ENCODE measurements at regions not wholly inside any gene's neighbourhood (a gene's known extent, or its start where the extent isn't known, plus 50 kb on each side); places are given as distances from the start of the nearest gene placed in this dataset.

DNA sequence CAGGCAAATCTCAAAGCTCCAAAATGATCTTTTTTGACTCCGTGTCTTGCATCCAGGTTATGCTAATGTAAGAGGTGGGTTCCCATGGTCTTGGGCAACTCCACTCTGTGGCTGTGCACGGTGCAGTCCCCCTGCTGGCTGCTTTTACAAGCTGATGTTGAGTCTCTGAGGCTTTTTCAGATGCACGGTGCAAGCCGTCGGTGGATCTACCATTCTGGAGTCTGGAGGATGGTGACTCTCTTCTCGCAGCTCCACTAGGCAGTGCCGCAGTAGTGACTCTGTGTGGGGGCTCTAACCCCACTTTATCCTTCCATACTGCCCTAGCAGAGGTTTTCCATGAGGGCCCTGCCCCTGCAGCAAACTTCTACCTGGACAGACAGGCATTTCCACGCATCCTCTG, 266.8 kb upstream of the GPC6 start:
- DNase-seq (ENCODE audit: low read depth, low spot score): no peak
- Histone ChIP-seq H3K4me3 (ENCODE audit: insufficient read length, low read depth) (no peak overlapping the region), H3K9ac (ENCODE audit: insufficient read length, low read depth) (no peak overlapping the region), H3K27me3 (ENCODE audit: insufficient read depth, insufficient read length) (no peaks in the 10 kb centered on the region), H3K36me3 (ENCODE audit: insufficient read depth, insufficient read length, low read length) (no peaks in the 10 kb centered on the region), H3K4me1 (ENCODE audit: insufficient read depth, insufficient read length) (no peaks in the 10 kb centered on the region), H3K9me3 (ENCODE audit: insufficient read depth, low read length) (peaks cover 16% of the 10 kb centered on the region; the same call in 1 of the 2 replicates)
- TF ChIP-seq ZNF274 (IDR thresholded peaks at IDR 0.05; ENCODE audit: low read depth, low read length) (no peak), SUZ12 (IDR thresholded peaks at IDR 0.05; ENCODE audit: extremely low read depth, insufficient read depth, insufficient read length) (no peak)

DNA sequence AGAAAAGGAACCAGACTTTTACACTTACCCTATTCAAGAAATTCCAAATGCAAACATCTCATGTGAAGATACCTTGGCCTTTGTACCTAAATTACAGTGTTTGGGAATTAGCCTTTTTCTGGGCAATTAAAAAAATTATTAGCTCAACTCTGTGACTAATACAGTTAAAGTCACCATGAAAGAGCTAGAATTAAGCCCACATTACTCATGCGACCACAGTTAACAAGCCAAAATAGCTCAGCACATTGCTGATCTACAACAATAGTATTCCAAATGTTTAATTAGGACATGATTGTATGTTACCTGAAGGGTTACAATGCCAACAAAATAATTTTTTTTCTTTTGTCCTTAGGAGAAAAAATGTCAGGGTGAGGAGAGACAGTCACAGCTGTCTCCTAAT, 263.6 kb upstream of the GPC6 start:
- Histone ChIP-seq H3K4me1 (ENCODE audit: insufficient read depth, insufficient read length) (no peaks in the 10 kb centered on the region), H3K36me3 (ENCODE audit: insufficient read depth, insufficient read length, low read length) (no peaks in the 10 kb centered on the region), H3K9me3 (ENCODE audit: insufficient read depth, low read length) (peaks cover 16% of the 10 kb centered on the region; the same call in 1 of the 2 replicates), H3K9ac (ENCODE audit: insufficient read length, low read depth) (no peak overlapping the region), H3K27me3 (ENCODE audit: insufficient read depth, insufficient read length) (no peaks in the 10 kb centered on the region), H3K4me3 (ENCODE audit: insufficient read length, low read depth) (no peak overlapping the region)
- no peak for DNase-seq (ENCODE audit: low read depth, low spot score)
- TF ChIP-seq YY1 (IDR thresholded peaks at IDR 0.05; ENCODE audit: insufficient read depth, insufficient read length) (no peak), SUZ12 (IDR thresholded peaks at IDR 0.05; ENCODE audit: extremely low read depth, insufficient read depth, insufficient read length) (no peak), ZNF274 (IDR thresholded peaks at IDR 0.05; ENCODE audit: low read depth, low read length) (no peak)

DNA sequence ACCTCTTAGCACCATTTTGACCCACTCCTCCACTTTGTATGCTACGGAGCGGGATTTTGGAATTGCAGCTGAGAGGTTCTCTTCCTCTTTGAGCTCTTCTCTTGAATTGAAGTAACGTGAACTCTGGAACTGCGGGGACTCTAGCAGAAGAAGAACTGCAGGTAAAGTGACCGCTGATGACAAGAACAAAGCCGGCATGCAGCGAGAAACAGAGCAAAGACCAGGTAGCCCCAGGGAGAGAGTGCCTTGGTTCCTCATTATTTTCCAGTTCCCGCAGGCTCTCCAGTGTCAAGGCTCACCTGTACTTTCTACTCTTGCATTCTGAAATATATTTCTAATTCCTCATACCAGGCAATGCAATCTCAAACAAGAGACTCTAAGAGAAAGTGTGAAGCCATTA, 260.3 kb upstream of the GPC6 start:
- no peaks in the 10 kb centered on the region for H3K9me3 ChIP-seq (ENCODE audit: insufficient read depth, low read length)
- H3K27me3 ChIP-seq (ENCODE audit: insufficient read depth, insufficient read length): no peaks in the 10 kb centered on the region
- no peaks in the 10 kb centered on the region for H3K4me1 ChIP-seq (ENCODE audit: insufficient read depth, insufficient read length)
- no peak overlapping the region for H3K9ac ChIP-seq (ENCODE audit: insufficient read length, low read depth)
- H3K36me3 ChIP-seq (ENCODE audit: insufficient read depth, insufficient read length, low read length): no peaks in the 10 kb centered on the region
- no peak overlapping the region for H3K4me3 ChIP-seq (ENCODE audit: insufficient read length, low read depth)
- TF ChIP-seq SUZ12 (IDR thresholded peaks at IDR 0.05; ENCODE audit: extremely low read depth, insufficient read depth, insufficient read length) (no peak), YY1 (IDR thresholded peaks at IDR 0.05; ENCODE audit: insufficient read depth, insufficient read length) (no peak), ZNF274 (IDR thresholded peaks at IDR 0.05; ENCODE audit: low read depth, low read length) (no peak)
- no peak for DNase-seq (ENCODE audit: low read depth, low spot score)

DNA sequence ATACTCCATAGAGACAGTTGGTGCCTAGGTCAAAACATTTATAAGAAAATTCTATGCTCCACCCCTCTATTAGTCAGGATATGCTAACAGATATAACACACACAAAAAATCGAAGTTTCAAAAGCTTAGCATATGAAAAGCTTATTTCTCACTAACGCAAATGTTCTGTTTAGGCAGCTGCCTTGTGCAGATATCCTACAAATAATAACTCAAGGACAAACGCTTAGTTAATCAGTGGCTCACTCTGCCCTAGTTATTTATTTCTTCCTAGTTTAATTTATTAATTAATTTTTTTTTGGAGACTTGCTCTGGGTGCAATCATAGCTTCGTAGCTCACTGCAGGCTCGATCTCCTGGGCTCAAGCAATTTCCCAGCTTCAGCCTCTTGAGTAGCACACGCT, 259.7 kb upstream of the GPC6 start:
- H3K27me3 ChIP-seq (ENCODE audit: insufficient read depth, insufficient read length): no peaks in the 10 kb centered on the region

DNA sequence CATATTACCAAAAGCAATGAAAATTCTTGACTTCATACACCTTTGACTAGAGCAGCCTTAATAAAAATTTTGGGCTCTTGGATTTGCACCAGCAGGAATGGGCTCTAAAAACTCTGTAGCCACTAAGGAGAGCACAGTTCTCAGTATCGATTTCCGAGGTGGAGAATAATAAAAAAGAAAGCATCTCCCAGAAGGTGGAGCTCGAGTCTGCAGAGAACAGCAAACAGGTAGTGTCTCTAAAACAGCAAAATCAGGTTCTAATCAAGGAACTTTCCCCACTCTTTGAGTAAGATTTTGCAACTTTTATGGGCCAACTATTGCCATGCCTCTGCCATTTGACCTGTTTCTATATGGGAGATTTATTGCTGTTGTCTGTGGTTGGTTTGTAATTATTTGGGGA, 258.7 kb upstream of the GPC6 start:
- H3K27me3 ChIP-seq (ENCODE audit: insufficient read depth, insufficient read length): no peaks in the 10 kb centered on the region
- DNase-seq (ENCODE audit: low read depth, low spot score): no peak

More for the DNA sequence above, 259.7 kb upstream of the GPC6 start:
- no peak for TF ChIP-seq YY1 (IDR thresholded peaks at IDR 0.05; ENCODE audit: insufficient read depth, insufficient read length)
- TF ChIP-seq ZNF274 (IDR thresholded peaks at IDR 0.05; ENCODE audit: low read depth, low read length): no peak
- no peak for TF ChIP-seq SUZ12 (IDR thresholded peaks at IDR 0.05; ENCODE audit: extremely low read depth, insufficient read depth, insufficient read length)
- DNase-seq (ENCODE audit: low read depth, low spot score): no peak
- H3K9ac ChIP-seq (ENCODE audit: insufficient read length, low read depth): no peak overlapping the region
- H3K4me1 ChIP-seq (ENCODE audit: insufficient read depth, insufficient read length): no peaks in the 10 kb centered on the region
- H3K4me3 ChIP-seq (ENCODE audit: insufficient read length, low read depth): no peak overlapping the region
- no peaks in the 10 kb centered on the region for H3K36me3 ChIP-seq (ENCODE audit: insufficient read depth, insufficient read length, low read length)
- H3K9me3 ChIP-seq (ENCODE audit: insufficient read depth, low read length): no peaks in the 10 kb centered on the region

DNA sequence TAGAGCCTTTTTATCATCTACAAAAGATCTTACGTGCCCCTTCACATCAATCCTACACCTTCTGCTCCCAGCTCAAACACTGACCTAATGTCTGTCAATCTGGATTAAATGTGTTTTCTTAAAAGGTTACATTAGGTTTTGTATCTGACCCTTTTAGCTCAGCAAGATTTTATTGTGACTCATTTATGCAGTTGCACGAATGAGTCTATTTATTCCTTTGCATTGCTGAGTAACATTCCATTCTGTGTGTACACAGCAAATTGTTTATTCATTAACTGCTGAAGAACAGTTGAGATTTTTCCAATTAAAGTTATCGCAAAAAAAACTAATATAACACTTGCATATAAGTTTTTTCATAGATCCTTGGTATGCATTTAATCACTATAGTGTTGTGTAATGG, 253.9 kb upstream of the GPC6 start:
- H3K36me3 ChIP-seq (ENCODE audit: insufficient read depth, insufficient read length, low read length): no peaks in the 10 kb centered on the region
- no peak overlapping the region for H3K4me3 ChIP-seq (ENCODE audit: insufficient read length, low read depth)
- H3K4me1 ChIP-seq (ENCODE audit: insufficient read depth, insufficient read length): no peaks in the 10 kb centered on the region
- no peak for DNase-seq (ENCODE audit: low read depth, low spot score)
- no peaks in the 10 kb centered on the region for H3K27me3 ChIP-seq (ENCODE audit: insufficient read depth, insufficient read length)
- H3K9me3 ChIP-seq (ENCODE audit: insufficient read depth, low read length): no peaks in the 10 kb centered on the region; the same call in 1 of the 2 replicates
- H3K9ac ChIP-seq (ENCODE audit: insufficient read length, low read depth): no peak overlapping the region
- TF ChIP-seq YY1 (IDR thresholded peaks at IDR 0.05; ENCODE audit: insufficient read depth, insufficient read length) (no peak), SUZ12 (IDR thresholded peaks at IDR 0.05; ENCODE audit: extremely low read depth, insufficient read depth, insufficient read length) (no peak)

More for the DNA sequence above, 258.7 kb upstream of the GPC6 start:
- Histone ChIP-seq H3K4me1 (ENCODE audit: insufficient read depth, insufficient read length) (no peaks in the 10 kb centered on the region), H3K9me3 (ENCODE audit: insufficient read depth, low read length) (no peaks in the 10 kb centered on the region), H3K9ac (ENCODE audit: insufficient read length, low read depth) (no peak overlapping the region), H3K36me3 (ENCODE audit: insufficient read depth, insufficient read length, low read length) (no peaks in the 10 kb centered on the region), H3K4me3 (ENCODE audit: insufficient read length, low read depth) (no peak overlapping the region)
- TF ChIP-seq YY1 (IDR thresholded peaks at IDR 0.05; ENCODE audit: insufficient read depth, insufficient read length): no peak
- TF ChIP-seq SUZ12 (IDR thresholded peaks at IDR 0.05; ENCODE audit: extremely low read depth, insufficient read depth, insufficient read length): no peak
- TF ChIP-seq ZNF274 (IDR thresholded peaks at IDR 0.05; ENCODE audit: low read depth, low read length): no peak

DNA sequence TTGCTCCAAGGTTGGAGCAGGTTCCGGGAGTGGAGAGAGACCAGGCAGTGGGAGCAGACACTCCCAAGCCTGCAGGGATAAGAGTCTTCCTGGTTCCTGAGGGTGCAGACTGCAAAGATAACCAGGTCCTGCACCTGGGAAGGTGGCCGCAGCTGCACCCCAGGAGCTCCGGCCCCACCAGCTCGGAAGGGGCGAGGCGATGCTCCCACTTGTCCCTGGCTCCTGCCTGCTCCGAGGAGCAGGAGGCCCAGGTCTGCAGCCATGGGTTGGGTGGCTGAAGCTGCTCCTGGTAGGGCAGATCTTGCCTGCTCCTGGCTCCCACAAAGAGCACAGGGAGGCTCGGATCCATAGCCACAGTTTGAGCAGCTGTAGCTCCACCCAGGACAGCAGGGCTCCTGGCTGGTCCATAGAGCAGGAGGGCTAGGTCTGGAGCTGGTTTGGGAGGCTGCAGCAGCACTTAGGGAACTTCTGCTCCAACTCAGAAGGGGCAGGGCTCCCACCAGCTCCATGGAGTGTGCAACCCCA, 251.6 kb upstream of the GPC6 start:
- TF ChIP-seq SUZ12 (IDR thresholded peaks at IDR 0.05; ENCODE audit: extremely low read depth, insufficient read depth, insufficient read length): no peak
- TF ChIP-seq ZNF274 (IDR thresholded peaks at IDR 0.05; ENCODE audit: low read depth, low read length): no peak
- TF ChIP-seq YY1 (IDR thresholded peaks at IDR 0.05; ENCODE audit: insufficient read depth, insufficient read length): no peak
- Histone ChIP-seq H3K9ac (ENCODE audit: insufficient read length, low read depth) (no peak overlapping the region), H3K27me3 (ENCODE audit: insufficient read depth, insufficient read length) (no peaks in the 10 kb centered on the region), H3K4me1 (ENCODE audit: insufficient read depth, insufficient read length) (no peaks in the 10 kb centered on the region), H3K4me3 (ENCODE audit: insufficient read length, low read depth) (no peak overlapping the region), H3K36me3 (ENCODE audit: insufficient read depth, insufficient read length, low read length) (no peaks in the 10 kb centered on the region), H3K9me3 (ENCODE audit: insufficient read depth, low read length) (no peaks in the 10 kb centered on the region; the same call in 1 of the 2 replicates)
- DNase-seq (ENCODE audit: low read depth, low spot score): no peak
